ENCODE measurements at regions not wholly inside any gene's neighbourhood (a gene's known extent, or its start where the extent isn't known, plus 50 kb on each side); places are given as distances from the start of the nearest gene placed in this dataset.

DNA sequence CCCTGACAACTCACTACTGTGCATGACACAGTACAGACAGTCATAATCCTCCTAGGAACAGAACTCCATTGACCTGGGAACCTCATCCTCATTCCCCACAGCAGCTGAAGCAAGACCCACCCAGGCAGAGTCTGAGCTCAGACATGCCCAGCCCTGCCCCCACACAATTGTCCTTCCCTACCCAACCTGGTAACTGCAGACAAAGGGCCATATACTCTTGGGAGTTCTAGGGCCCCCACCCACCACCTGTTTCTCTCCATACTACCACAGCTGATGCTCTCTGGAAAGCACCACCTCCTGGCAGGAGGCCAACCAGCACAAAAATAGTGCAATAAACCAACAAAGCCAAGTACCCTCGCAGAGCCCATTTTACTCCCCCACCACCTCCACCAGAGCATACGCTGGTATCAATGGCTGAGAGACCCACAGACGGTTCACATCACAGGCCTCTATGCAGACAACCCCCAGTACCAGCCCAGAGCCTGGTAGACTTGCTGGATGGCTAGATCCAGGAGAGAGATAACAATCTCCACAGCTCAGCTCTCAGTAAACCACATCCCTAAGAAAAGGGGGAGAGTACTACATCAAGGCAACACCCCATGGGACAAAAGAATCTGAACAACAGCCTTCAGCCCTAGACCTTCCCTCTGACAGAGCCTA lies 159.7 kb upstream of the CXADR start:
- no peak for DNase-seq (ENCODE audit: low spot score in 2 of 2)
- no peak for TF ChIP-seq EP300 (IDR thresholded peaks at IDR 0.05)
- TF ChIP-seq, protein P1, sequence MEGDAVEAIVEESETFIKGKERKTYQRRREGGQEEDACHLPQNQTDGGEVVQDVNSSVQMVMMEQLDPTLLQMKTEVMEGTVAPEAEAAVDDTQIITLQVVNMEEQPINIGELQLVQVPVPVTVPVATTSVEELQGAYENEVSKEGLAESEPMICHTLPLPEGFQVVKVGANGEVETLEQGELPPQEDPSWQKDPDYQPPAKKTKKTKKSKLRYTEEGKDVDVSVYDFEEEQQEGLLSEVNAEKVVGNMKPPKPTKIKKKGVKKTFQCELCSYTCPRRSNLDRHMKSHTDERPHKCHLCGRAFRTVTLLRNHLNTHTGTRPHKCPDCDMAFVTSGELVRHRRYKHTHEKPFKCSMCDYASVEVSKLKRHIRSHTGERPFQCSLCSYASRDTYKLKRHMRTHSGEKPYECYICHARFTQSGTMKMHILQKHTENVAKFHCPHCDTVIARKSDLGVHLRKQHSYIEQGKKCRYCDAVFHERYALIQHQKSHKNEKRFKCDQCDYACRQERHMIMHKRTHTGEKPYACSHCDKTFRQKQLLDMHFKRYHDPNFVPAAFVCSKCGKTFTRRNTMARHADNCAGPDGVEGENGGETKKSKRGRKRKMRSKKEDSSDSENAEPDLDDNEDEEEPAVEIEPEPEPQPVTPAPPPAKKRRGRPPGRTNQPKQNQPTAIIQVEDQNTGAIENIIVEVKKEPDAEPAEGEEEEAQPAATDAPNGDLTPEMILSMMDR (IDR thresholded peaks at IDR 0.05), result no peak
- TF ChIP-seq POLR2A (IDR thresholded peaks at IDR 0.05), result no peak
- H3K4me1 ChIP-seq, result no peaks in the 10 kb centered on the region
- H3K4me3 ChIP-seq, result no peak overlapping the region
- no peaks in the 10 kb centered on the region for H3K36me3 ChIP-seq
- no peaks in the 10 kb centered on the region for H3K9me3 ChIP-seq
- no peaks in the 10 kb centered on the region for H3K27me3 ChIP-seq
- H3K27ac ChIP-seq, result no peak overlapping the region
- 59 to 61% methylated on average over 3 of the region's 3 CpGs for WGBS, 2 donors

DNA sequence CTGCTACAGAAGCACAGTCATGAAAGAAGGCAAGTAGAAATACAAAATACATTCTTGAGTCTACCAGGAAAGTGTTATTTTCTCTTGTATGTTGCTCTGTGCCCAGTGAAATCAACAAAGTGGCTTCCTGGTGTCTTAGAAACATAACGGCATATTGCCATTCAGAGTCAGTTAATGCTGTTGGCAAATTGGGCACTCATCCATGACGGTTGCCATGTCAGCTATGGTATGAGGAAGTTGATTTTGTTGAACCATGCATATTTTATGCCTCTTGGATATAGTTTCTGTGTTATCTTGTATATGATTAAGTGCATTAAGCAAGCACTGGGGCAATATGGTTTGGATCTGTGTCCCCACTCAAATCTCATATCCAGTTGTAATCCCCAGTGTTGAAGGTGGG lies 153.1 kb upstream of the CXADR start:
- TF ChIP-seq POLR2A (IDR thresholded peaks at IDR 0.05), result no peak
- no peak for TF ChIP-seq EP300 (IDR thresholded peaks at IDR 0.05)
- TF ChIP-seq, protein P1 (IDR thresholded peaks at IDR 0.05), result no peak
- H3K4me3 ChIP-seq, result no peak overlapping the region
- 85 to 90% methylated on average over 2 of the region's 2 CpGs for WGBS, 2 donors
- DNase-seq (ENCODE audit: low spot score in 2 of 2), result no peak
- no peak overlapping the region for H3K27ac ChIP-seq
- no peaks in the 10 kb centered on the region for H3K9me3 ChIP-seq
- H3K4me1 ChIP-seq, result no peaks in the 10 kb centered on the region
- no peaks in the 10 kb centered on the region for H3K36me3 ChIP-seq
- H3K27me3 ChIP-seq, result no peaks in the 10 kb centered on the region

DNA sequence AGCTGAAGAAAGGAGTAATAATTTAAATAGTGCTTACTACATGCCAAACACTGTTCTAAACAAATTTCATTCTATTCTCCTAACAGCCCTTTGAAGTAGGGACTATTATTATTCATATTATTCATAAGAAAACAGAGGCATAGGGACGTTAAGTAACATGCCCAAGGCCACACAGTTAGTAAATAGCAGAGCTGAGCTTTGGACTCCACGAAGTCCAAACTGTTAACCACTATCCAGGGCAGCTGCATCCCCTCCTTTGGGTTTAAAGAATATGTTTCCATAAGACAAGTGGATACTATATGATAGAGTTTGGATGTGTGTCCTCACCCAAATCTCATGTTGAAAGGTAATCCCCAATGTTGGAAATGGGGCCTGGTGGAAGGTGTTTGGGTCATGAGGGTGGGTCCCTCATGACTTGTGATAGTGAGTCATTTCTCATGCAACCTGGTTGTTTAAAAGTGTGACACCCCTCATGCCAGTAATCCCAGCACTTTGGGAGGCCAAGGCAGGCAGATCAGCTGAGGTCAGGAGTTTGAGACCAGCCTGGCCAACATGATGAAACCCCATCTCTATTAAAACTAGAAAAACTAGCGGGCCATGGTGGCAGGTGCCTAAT lies 144.0 kb upstream of the CXADR start:
- no peak for DNase-seq (ENCODE audit: low spot score in 2 of 2)
- H3K27me3 ChIP-seq, result no peaks in the 10 kb centered on the region
- no peaks in the 10 kb centered on the region for H3K9me3 ChIP-seq
- no peaks in the 10 kb centered on the region for H3K36me3 ChIP-seq
- TF ChIP-seq, protein P1 (IDR thresholded peaks at IDR 0.05), result no peak
- no peaks in the 10 kb centered on the region for H3K4me1 ChIP-seq
- WGBS, 2 donors, result 62 to 64% methylated on average over 3 of the region's 3 CpGs
- no peak overlapping the region for H3K27ac ChIP-seq
- H3K4me3 ChIP-seq, result no peak overlapping the region

DNA sequence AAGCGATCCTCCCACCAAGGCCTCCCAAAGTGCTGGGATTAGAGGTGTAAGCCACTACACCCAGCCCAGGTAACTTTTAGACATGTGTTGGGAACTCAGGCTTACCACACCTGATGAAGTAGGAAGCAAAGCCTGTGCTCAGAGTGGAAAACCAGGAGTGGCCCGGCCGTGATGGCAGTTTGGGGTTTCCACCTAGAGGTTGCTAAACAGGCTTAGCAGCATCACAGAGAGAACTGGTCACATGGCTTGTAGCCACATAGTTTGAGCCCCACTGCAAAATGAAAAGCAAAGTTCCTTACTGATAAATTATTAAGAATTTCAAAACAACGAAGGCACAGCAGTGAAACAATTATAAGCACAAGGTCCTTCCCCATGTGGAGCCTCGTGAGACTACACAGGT lies 142.6 kb upstream of the CXADR start:
- WGBS, 2 donors, result 78 to 84% methylated on average over 5 of the region's 5 CpGs
- DNase-seq (ENCODE audit: low spot score in 2 of 2), result no peak
- Histone ChIP-seq H3K9me3 (no peaks in the 10 kb centered on the region), H3K36me3 (no peaks in the 10 kb centered on the region), H3K4me3 (no peak overlapping the region), H3K4me1 (no peaks in the 10 kb centered on the region), H3K27me3 (no peaks in the 10 kb centered on the region), H3K27ac (no peak overlapping the region)
- TF ChIP-seq, protein P1 (IDR thresholded peaks at IDR 0.05), result no peak
- TF ChIP-seq EP300 (IDR thresholded peaks at IDR 0.05) (no peak), POLR2A (IDR thresholded peaks at IDR 0.05) (no peak)

DNA sequence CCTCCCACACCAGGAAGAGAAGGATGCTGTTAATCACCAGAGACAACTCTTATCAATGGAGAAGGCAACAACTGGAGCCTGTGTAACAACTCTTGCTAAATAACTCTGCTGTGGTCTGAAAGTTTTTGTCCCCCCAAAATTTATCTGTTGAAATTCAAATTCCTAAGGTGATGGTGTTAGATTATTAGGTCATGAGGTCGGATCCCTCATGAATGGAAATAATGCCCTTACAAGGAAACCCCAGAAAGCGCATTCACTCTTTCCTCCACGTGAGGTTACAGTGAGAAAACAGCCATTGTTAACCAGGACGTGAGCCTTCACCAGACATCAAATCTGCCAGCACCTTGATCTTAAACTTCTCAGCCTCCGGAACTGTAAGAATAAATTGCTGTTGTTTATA lies 141.9 kb upstream of the CXADR start:
- no peaks in the 10 kb centered on the region for H3K36me3 ChIP-seq
- H3K27ac ChIP-seq, result no peak overlapping the region
- TF ChIP-seq POLR2A (IDR thresholded peaks at IDR 0.05), result no peak
- TF ChIP-seq, protein P1 (IDR thresholded peaks at IDR 0.05), result no peak
- no peak for TF ChIP-seq EP300 (IDR thresholded peaks at IDR 0.05)
- WGBS, 2 donors, result 40 to 52% methylated on average over 5 of the region's 5 CpGs
- no peak overlapping the region for H3K4me3 ChIP-seq
- no peaks in the 10 kb centered on the region for H3K4me1 ChIP-seq
- H3K9me3 ChIP-seq, result no peaks in the 10 kb centered on the region
- no peak for DNase-seq (ENCODE audit: low spot score in 2 of 2)
- no peaks in the 10 kb centered on the region for H3K27me3 ChIP-seq
